ENCODE measurements at regions not wholly inside any gene's neighbourhood (a gene's known extent, or its start where the extent isn't known, plus 50 kb on each side); places are given as distances from the start of the nearest gene placed in this dataset.

DNA sequence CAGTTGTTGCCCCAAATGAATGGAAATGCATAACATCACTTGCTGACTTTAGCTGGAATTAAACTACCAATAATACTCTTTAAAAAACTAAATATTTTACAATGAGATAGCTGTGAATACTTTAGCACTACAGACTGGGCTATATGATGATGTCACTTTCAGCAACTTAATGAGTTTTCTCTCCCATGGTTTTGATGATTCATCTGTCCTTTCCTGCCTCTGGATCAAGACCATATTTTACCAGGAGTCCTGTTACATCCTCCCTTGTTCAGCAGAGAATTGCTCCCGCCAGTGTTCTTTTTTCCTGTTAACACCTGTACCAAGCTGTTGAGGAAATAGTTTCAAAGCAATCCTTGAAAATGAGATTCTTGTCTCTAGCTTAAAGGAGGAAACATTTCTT lies 543.0 kb downstream of the SPRY1 start:
- TF ChIP-seq, protein P1, sequence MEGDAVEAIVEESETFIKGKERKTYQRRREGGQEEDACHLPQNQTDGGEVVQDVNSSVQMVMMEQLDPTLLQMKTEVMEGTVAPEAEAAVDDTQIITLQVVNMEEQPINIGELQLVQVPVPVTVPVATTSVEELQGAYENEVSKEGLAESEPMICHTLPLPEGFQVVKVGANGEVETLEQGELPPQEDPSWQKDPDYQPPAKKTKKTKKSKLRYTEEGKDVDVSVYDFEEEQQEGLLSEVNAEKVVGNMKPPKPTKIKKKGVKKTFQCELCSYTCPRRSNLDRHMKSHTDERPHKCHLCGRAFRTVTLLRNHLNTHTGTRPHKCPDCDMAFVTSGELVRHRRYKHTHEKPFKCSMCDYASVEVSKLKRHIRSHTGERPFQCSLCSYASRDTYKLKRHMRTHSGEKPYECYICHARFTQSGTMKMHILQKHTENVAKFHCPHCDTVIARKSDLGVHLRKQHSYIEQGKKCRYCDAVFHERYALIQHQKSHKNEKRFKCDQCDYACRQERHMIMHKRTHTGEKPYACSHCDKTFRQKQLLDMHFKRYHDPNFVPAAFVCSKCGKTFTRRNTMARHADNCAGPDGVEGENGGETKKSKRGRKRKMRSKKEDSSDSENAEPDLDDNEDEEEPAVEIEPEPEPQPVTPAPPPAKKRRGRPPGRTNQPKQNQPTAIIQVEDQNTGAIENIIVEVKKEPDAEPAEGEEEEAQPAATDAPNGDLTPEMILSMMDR (conservative IDR thresholded peaks at IDR 0.05), result no peak
- TF ChIP-seq ZFX (IDR thresholded peaks at IDR 0.05), result no peak
- no peak overlapping the region for H3K27ac ChIP-seq

GRCh38 chr4:123940604-123941003 lies 544.0 kb downstream of the SPRY1 start:
- no peak for TF ChIP-seq ZFX (IDR thresholded peaks at IDR 0.05)
- TF ChIP-seq, protein P1 (conservative IDR thresholded peaks at IDR 0.05), result no peak
- H3K27ac ChIP-seq, result no peak overlapping the region

DNA sequence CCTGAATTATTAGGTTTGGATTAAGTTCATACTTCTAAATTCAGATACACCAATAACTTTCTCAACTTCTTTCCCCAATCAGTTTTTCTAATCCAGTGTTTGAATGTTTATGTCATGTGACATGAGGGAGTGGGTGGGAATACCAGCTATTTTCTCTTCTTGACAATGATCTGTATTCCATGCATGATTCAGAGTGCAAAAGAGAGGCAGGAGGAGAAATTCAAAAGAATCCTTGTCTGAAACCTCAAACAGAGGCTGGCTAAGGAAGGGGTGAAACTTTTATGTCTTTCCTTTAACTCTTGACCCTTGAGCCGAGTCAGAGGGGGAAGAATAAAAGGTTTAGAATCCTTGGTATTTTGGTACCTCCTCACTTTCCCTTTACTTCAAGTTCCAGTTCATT lies 544.7 kb downstream of the SPRY1 start:
- H3K27ac ChIP-seq, result no peak overlapping the region
- TF ChIP-seq, protein P1 (conservative IDR thresholded peaks at IDR 0.05), result no peak
- no peak for TF ChIP-seq ZFX (IDR thresholded peaks at IDR 0.05)

DNA sequence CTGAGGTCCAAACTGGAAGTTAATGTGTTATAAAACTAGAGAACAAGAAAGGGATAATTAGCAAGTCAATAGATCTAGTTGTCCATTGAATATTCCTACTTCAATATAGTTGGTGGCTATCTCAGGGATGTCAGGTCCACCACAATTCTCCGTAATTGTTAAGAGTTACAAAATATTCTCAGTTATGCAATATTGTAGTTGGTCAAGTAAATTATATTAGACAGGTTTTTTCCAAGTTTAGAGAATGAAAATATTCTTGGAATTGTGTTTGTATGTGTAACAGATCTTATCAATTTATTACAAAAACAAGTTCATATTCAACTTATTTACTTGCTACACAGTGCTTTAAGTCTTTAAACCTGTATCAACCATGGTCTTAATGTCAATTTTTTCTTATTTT lies 547.4 kb downstream of the SPRY1 start:
- no peak overlapping the region for H3K27ac ChIP-seq
- TF ChIP-seq, protein P1 (conservative IDR thresholded peaks at IDR 0.05), result no peak
- no peak for TF ChIP-seq ZFX (IDR thresholded peaks at IDR 0.05)

DNA sequence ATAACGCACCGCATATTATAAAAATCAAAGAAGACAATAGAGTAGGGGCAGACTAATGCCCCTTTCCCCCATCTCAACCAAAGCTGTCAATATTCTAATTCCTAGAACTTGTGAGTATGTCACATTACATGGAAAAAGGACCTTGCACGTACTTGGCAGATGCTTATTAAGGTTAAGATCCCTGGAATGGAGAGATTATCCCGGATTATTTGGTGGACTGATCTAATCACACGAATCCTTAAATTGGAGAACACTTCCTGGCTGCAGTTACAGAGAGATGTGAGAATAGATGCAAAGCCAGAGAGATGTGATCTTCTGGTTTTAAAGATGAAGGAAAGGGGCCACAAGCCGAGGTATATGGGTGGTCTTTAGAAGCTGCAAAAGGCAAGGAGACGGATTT lies 548.7 kb downstream of the SPRY1 start:
- TF ChIP-seq, protein P1 (conservative IDR thresholded peaks at IDR 0.05), result no peak
- no peak for TF ChIP-seq ZFX (IDR thresholded peaks at IDR 0.05)
- H3K27ac ChIP-seq, result no peak overlapping the region

DNA sequence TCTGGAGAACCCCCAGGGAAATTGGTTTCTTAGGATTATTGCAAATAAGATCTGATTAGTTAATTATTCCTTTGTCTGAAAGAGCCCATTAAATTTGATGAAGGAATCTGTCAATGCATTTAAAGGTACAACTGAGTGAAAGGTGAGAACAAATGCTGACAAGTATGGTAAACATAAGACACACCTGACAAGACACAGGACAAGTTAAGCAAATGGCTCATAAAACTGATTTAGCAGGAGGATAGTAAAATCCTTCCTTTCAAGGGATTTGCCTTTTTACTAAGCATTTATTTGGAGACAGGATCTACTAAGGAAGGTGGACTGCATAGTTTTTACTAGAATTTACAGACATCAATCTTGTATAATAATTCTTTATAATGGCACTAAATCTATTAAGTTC lies 553.9 kb downstream of the SPRY1 start:
- H3K27ac ChIP-seq, result no peak overlapping the region
- no peak for TF ChIP-seq ZFX (IDR thresholded peaks at IDR 0.05)
- TF ChIP-seq, protein P1 (conservative IDR thresholded peaks at IDR 0.05), result no peak

DNA sequence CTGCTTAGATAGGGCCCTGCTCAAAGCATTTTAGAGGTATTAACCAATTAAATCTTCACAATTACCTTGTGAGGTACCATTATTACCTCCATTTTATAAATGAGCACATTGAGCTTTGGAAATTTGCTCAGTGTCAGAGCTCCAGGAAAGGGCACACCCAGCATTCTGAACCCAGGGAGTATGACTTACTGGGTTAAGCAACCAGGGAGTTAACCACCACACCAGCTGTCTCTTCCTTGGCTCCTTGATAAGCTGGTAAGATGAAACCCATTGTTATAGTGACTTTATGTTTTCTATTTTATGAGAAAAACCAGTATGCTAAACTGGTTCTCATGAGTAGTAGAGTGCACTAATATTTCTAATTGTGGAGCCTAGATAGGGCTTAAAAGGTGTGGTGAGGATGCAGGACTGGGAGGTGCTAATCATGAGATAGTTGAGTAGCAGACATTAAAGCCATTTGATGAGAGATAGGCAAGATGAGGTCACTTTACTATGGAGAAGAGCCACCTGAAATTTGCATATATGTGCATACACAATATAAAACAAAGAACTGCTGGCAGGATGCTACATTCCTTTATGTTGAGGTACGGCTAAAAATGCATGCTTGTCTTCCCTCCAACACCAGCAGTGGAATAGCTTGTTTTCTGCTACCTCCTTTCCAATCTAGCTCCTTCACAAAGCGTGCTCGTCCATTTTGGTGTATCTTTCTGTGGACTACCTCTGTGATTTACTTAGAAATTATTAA lies 556.1 kb downstream of the SPRY1 start:
- no peak overlapping the region for H3K27ac ChIP-seq
- TF ChIP-seq ZFX (IDR thresholded peaks at IDR 0.05), result no peak
- TF ChIP-seq, protein P1 (conservative IDR thresholded peaks at IDR 0.05), result no peak
